ENCODE measurements at regions not wholly inside any gene's neighbourhood (a gene's known extent, or its start where the extent isn't known, plus 50 kb on each side); places are given as distances from the start of the nearest gene placed in this dataset.
"Not testable (repeated sequence)": the region's sequence is repeated elsewhere in the genome, so short reads cannot be mapped to it uniquely, and the experiment has no call there.

DNA sequence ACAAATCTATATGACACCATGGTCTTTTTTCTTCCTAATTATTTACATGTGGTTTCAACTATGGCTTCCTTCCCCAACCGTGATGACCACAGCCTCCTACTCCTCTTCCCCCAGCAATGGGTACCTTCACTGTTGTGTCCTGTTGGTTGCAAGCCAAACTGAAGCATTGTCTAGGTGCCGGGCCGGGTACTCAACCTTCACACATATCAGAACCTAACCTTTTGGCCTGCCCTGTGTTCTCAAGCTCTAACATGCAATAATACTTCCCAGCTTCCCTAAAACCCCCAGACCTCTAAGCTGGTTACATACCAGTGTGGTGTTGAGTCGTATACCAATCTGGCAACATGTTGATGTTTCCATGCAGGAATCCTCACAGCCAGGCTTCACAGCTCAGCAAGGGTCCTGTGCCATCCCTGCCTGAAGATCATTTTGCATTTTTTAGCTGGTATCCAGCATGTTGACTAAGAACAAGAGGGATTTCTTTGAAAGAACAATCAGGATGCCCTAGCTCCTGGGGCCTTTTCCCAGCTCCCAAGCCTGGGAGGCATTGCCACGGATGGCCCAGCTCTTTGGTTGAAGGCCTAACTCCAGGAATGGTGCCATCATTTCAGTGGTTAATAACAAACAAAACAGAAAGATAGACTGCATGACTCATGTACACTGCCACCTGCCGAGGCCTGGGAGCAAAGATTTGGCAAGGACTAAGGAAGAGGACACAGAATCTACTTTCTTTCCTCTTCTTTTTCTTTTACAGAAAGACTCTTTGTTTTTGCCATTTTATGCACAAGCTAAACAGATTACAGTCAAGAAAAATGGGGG, 373.7 kb upstream of the SALL1 start:
- H3K4me1 ChIP-seq (ENCODE audit: control insufficient read depth in 1 of 2, insufficient read depth in 2 of 2, low read length in 2 of 2): no peaks in the 10 kb centered on the region
- no peak overlapping the region for H3K4me3 ChIP-seq (ENCODE audit: low read depth in 1 of 2, low read length in 2 of 2)
- H3K36me3 ChIP-seq (ENCODE audit: control insufficient read depth in 1 of 2, insufficient read depth in 2 of 2, low read length in 2 of 2): no peaks in the 10 kb centered on the region
- H3K9me3 ChIP-seq (ENCODE audit: control insufficient read depth in 1 of 2, low read length in 2 of 2): peaks cover 0 to 3% of the 10 kb centered on the region in 2 donors
- no peaks in the 10 kb centered on the region for H3K27me3 ChIP-seq (ENCODE audit: low read depth, low read length)
- no peak overlapping the region for H3K27ac ChIP-seq (ENCODE audit: low read length)

GRCh38 chr16:51524070-51524469, 373.0 kb upstream of the SALL1 start:
- Histone ChIP-seq H3K36me3 (ENCODE audit: control insufficient read depth in 1 of 2, insufficient read depth in 2 of 2, low read length in 2 of 2) (no peaks in the 10 kb centered on the region), H3K4me3 (ENCODE audit: low read depth in 1 of 2, low read length in 2 of 2) (no peak overlapping the region), H3K27ac (ENCODE audit: low read length) (no peak overlapping the region), H3K4me1 (ENCODE audit: control insufficient read depth in 1 of 2, insufficient read depth in 2 of 2, low read length in 2 of 2) (no peaks in the 10 kb centered on the region), H3K9me3 (ENCODE audit: control insufficient read depth in 1 of 2, low read length in 2 of 2) (peaks cover 0 to 3% of the 10 kb centered on the region in 2 donors), H3K27me3 (ENCODE audit: low read depth, low read length) (no peaks in the 10 kb centered on the region)

- Histone ChIP-seq H3K27ac (ENCODE audit: low read length) (no peak overlapping the region), H3K9me3 (ENCODE audit: control insufficient read depth in 1 of 2, low read length in 2 of 2) (peaks cover 0 to 3% of the 10 kb centered on the region in 2 donors), H3K4me1 (ENCODE audit: control insufficient read depth in 1 of 2, insufficient read depth in 2 of 2, low read length in 2 of 2) (no peaks in the 10 kb centered on the region), H3K36me3 (ENCODE audit: control insufficient read depth in 1 of 2, insufficient read depth in 2 of 2, low read length in 2 of 2) (no peaks in the 10 kb centered on the region), H3K4me3 (ENCODE audit: low read depth in 1 of 2, low read length in 2 of 2) (no peak overlapping the region), H3K27me3 (ENCODE audit: low read depth, low read length) (no peaks in the 10 kb centered on the region)
Observed at GRCh38 chr16:51523400-51523799, 372.3 kb upstream of the SALL1 start.

- H3K9me3 ChIP-seq (ENCODE audit: control insufficient read depth in 1 of 2, low read length in 2 of 2): peaks cover 0 to 3% of the 10 kb centered on the region in 2 donors
- no peaks in the 10 kb centered on the region for H3K27me3 ChIP-seq (ENCODE audit: low read depth, low read length)
- H3K36me3 ChIP-seq (ENCODE audit: control insufficient read depth in 1 of 2, insufficient read depth in 2 of 2, low read length in 2 of 2): no peaks in the 10 kb centered on the region
- H3K4me1 ChIP-seq (ENCODE audit: control insufficient read depth in 1 of 2, insufficient read depth in 2 of 2, low read length in 2 of 2): no peaks in the 10 kb centered on the region
- H3K4me3 ChIP-seq (ENCODE audit: low read depth in 1 of 2, low read length in 2 of 2): no peak overlapping the region
- no peak overlapping the region for H3K27ac ChIP-seq (ENCODE audit: low read length)
Observed at GRCh38 chr16:51522902-51523301, 371.8 kb upstream of the SALL1 start.

DNA sequence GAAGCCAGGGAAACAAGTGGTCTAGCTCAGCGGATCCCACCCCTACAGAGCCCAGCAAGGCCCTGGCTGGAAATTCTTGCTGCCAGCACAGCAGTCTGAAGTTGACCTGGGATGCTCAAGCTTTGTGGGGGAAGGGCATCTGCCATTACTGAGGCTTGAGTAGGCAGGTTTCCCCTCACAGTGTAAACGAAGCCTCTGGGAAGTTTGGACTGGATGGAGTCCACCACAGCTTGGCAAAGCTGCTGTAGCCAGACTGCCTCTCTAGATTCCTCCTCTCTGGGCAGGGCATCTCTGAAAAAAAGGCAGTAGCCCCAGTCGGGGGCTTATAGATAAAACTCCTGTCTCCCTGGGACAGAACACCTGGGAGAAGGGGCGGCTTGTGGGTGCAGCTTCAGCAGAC, 365.9 kb upstream of the SALL1 start:
- not testable (repeated sequence) for H3K4me3 ChIP-seq (ENCODE audit: low read depth in 1 of 2, low read length in 2 of 2); H3K4me1 ChIP-seq (ENCODE audit: control insufficient read depth in 1 of 2, insufficient read depth in 2 of 2, low read length in 2 of 2); H3K27me3 ChIP-seq (ENCODE audit: low read depth, low read length); H3K36me3 ChIP-seq (ENCODE audit: control insufficient read depth in 1 of 2, insufficient read depth in 2 of 2, low read length in 2 of 2); H3K9me3 ChIP-seq (ENCODE audit: control insufficient read depth in 1 of 2, low read length in 2 of 2); H3K27ac ChIP-seq (ENCODE audit: low read length)

DNA sequence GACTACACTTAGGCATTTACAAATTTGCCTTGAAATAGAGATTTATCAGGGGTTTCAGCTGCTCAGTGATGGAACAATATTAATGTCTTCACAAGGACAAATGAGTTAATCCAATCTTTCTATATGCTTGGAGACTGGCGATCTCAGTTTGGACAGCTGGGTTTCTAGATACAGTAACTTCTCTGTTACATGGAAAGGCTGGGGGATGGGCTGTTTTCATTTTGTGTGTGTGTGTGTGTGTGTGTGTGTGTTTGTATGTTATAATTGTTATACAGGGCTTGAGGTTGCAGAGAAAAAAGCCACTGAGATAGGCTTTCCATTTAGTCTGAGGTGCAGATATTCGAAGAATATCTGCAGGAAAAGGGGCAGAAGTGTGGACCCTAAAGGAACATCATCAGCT, 359.3 kb upstream of the SALL1 start:
- Histone ChIP-seq H3K4me3 (ENCODE audit: low read depth in 1 of 2, low read length in 2 of 2) (no peak overlapping the region), H3K27me3 (ENCODE audit: low read depth, low read length) (no peaks in the 10 kb centered on the region), H3K4me1 (ENCODE audit: control insufficient read depth in 1 of 2, insufficient read depth in 2 of 2, low read length in 2 of 2) (no peaks in the 10 kb centered on the region), H3K27ac (ENCODE audit: low read length) (no peak overlapping the region), H3K36me3 (ENCODE audit: control insufficient read depth in 1 of 2, insufficient read depth in 2 of 2, low read length in 2 of 2) (no peaks in the 10 kb centered on the region), H3K9me3 (ENCODE audit: control insufficient read depth in 1 of 2, low read length in 2 of 2) (peaks cover 0 to 3% of the 10 kb centered on the region in 2 donors)

DNA sequence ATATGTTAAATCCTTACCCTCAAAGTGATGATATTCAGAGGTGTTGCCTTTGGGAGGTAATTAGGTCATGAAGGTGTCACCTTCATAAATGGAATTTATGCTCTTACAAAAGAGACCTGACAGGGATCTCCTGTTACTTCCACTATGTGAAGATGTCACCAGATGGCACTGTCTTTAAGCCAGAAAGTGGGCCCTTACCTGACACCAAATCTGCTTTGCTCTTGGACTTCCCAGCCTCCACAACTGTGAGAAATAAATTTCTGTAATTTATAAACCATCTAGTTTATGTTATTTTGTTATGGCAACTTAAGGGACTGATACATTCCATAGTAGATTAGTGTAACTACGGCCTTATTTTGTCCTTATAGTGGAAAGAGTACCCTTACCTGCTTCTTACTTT, 358.3 kb upstream of the SALL1 start:
- no peak overlapping the region for H3K4me3 ChIP-seq (ENCODE audit: low read depth in 1 of 2, low read length in 2 of 2)
- no peaks in the 10 kb centered on the region for H3K27me3 ChIP-seq (ENCODE audit: low read depth, low read length)
- H3K27ac ChIP-seq (ENCODE audit: low read length): no peak overlapping the region
- no peaks in the 10 kb centered on the region for H3K36me3 ChIP-seq (ENCODE audit: control insufficient read depth in 1 of 2, insufficient read depth in 2 of 2, low read length in 2 of 2)
- H3K4me1 ChIP-seq (ENCODE audit: control insufficient read depth in 1 of 2, insufficient read depth in 2 of 2, low read length in 2 of 2): no peaks in the 10 kb centered on the region
- H3K9me3 ChIP-seq (ENCODE audit: control insufficient read depth in 1 of 2, low read length in 2 of 2): peaks cover 0 to 3% of the 10 kb centered on the region in 2 donors

GRCh38 chr16:51508490-51509212, 357.6 kb upstream of the SALL1 start:
- H3K27me3 ChIP-seq (ENCODE audit: low read depth, low read length): no peaks in the 10 kb centered on the region
- H3K9me3 ChIP-seq (ENCODE audit: control insufficient read depth in 1 of 2, low read length in 2 of 2): peaks cover 0 to 3% of the 10 kb centered on the region in 2 donors

GRCh38 chr16:51507286-51507685, 356.2 kb upstream of the SALL1 start:
- Histone ChIP-seq H3K4me1 (ENCODE audit: control insufficient read depth in 1 of 2, insufficient read depth in 2 of 2, low read length in 2 of 2) (no peaks in the 10 kb centered on the region), H3K27ac (ENCODE audit: low read length) (no peak overlapping the region), H3K36me3 (ENCODE audit: control insufficient read depth in 1 of 2, insufficient read depth in 2 of 2, low read length in 2 of 2) (no peaks in the 10 kb centered on the region), H3K4me3 (ENCODE audit: low read depth in 1 of 2, low read length in 2 of 2) (no peak overlapping the region), H3K9me3 (ENCODE audit: control insufficient read depth in 1 of 2, low read length in 2 of 2) (peaks cover 0 to 3% of the 10 kb centered on the region in 2 donors), H3K27me3 (ENCODE audit: low read depth, low read length) (no peaks in the 10 kb centered on the region)

More at GRCh38 chr16:51508490-51509212, 357.6 kb upstream of the SALL1 start:
- Histone ChIP-seq H3K36me3 (ENCODE audit: control insufficient read depth in 1 of 2, insufficient read depth in 2 of 2, low read length in 2 of 2) (no peaks in the 10 kb centered on the region), H3K4me3 (ENCODE audit: low read depth in 1 of 2, low read length in 2 of 2) (no peak overlapping the region), H3K27ac (ENCODE audit: low read length) (no peak overlapping the region), H3K4me1 (ENCODE audit: control insufficient read depth in 1 of 2, insufficient read depth in 2 of 2, low read length in 2 of 2) (no peaks in the 10 kb centered on the region)

DNA sequence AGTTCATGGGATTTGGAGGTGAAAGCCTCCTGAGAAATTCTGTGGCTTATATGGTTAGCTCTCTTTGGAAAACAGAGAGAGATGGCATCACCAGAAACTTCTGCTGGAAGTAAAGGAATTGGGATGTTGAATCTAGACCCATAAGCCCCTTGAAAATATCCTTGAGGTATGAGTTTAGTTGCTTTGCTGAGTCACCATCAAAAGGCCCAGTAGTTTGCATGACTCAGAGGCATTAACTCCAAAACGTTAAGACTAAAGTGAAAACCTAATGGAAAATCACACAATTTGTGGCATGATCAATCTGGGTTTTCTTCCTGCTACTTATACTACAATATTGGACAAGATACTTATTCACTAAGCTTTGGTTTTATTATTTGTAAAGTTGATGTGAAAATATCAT, 349.2 kb upstream of the SALL1 start:
- H3K4me3 ChIP-seq (ENCODE audit: low read depth in 1 of 2, low read length in 2 of 2): no peak overlapping the region
- no peaks in the 10 kb centered on the region for H3K9me3 ChIP-seq (ENCODE audit: control insufficient read depth in 1 of 2, low read length in 2 of 2)
- H3K27ac ChIP-seq (ENCODE audit: low read length): no peak overlapping the region
- H3K36me3 ChIP-seq (ENCODE audit: control insufficient read depth in 1 of 2, insufficient read depth in 2 of 2, low read length in 2 of 2): no peaks in the 10 kb centered on the region
- H3K4me1 ChIP-seq (ENCODE audit: control insufficient read depth in 1 of 2, insufficient read depth in 2 of 2, low read length in 2 of 2): no peaks in the 10 kb centered on the region
- no peaks in the 10 kb centered on the region for H3K27me3 ChIP-seq (ENCODE audit: low read depth, low read length)

DNA sequence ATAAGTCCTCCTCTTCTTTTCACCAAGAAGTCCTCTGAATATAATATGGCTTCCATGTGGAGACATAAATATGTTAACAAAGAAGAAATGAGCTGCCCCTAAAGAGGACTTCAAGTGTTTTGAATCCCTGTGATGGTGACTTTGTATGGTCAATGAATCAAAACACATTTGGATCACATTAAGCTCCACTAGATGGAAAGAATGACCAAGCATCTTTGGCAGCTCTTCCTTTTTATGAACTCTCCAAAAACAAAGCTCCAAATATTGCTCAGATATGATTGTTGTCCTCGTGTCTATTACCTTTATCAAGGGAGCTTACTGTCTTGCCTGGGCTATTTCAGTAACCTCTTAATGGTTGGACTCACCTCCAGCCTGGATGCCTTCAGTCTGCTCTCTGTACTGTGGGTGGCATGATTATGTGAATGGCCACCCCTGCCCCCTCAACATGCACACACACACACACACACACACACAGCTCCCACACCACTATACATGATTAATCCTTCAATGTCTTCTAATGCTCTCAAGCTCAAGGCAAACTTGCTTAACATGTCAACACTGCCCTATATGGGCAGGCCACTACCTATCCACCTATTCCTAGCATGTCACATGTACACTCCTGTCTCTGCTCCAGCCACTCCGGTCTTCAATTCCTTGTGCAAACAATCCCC, 346.6 kb upstream of the SALL1 start:
- H3K27ac ChIP-seq (ENCODE audit: low read length): no peak overlapping the region
- no peaks in the 10 kb centered on the region for H3K27me3 ChIP-seq (ENCODE audit: low read depth, low read length)
- H3K4me1 ChIP-seq (ENCODE audit: control insufficient read depth in 1 of 2, insufficient read depth in 2 of 2, low read length in 2 of 2): no peaks in the 10 kb centered on the region
- no peaks in the 10 kb centered on the region for H3K36me3 ChIP-seq (ENCODE audit: control insufficient read depth in 1 of 2, insufficient read depth in 2 of 2, low read length in 2 of 2)
- no peak overlapping the region for H3K4me3 ChIP-seq (ENCODE audit: low read depth in 1 of 2, low read length in 2 of 2)
- no peaks in the 10 kb centered on the region for H3K9me3 ChIP-seq (ENCODE audit: control insufficient read depth in 1 of 2, low read length in 2 of 2)
